Fibroblast of lung (primary cell): ENCODE measurements at regions not wholly inside any gene's neighbourhood (a gene's known extent, or its start where the extent isn't known, plus 50 kb on each side); places are given as distances from the start of the nearest gene placed in this dataset.
A peak's percentile ranks its signal among the peaks of the same experiment; 100 is the strongest.

ENCODE experiments used
- DNase-seq, 2 donors: peaks; one replicate each; pipeline versions ENCODE4 v3.0.0 to v3.0.0-alpha.2; 2010; ENCODE audit warnings: low read depth in 2 of 2
- H2AFZ ChIP-seq: 2 replicates; pipeline ENCODE4 v1.5.1; 2012; ENCODE audit warnings: low read length, control low read depth, inconsistent platforms
- H3K27ac ChIP-seq: 2 replicates; pipeline ENCODE4 v1.5.1; 2011; ENCODE audit warnings: low read length, control low read depth; ENCODE audit not compliant: insufficient read depth
- H3K27me3 ChIP-seq: 2 replicates; pipeline ENCODE4 v1.5.1; 2011; ENCODE audit warnings: mild to moderate bottlenecking, low read length; ENCODE audit not compliant: control insufficient read depth, insufficient read depth
- H3K36me3 ChIP-seq: 2 replicates; pipeline ENCODE4 v1.5.1; 2011; ENCODE audit warnings: low read length; ENCODE audit not compliant: control insufficient read depth, insufficient read depth
- H3K4me1 ChIP-seq: 2 replicates; pipeline ENCODE4 v1.5.1; 2011; ENCODE audit warnings: low read length; ENCODE audit not compliant: control insufficient read depth, insufficient read depth; ENCODE audit errors: extremely low read depth
- H3K4me2 ChIP-seq: 2 replicates; pipeline ENCODE4 v1.5.1; 2011; ENCODE audit warnings: low read length, control low read depth; ENCODE audit not compliant: insufficient read depth; ENCODE audit errors: extremely low read depth
- H3K4me3 ChIP-seq, 4 experiments: fragments of 200-600 bp in 1 of 4; sonication (generic) in 1 of 4; replicated peaks in 1 of 4; 2 replicates each; pipeline ENCODE4 v1.5.1; 2011 to 2016; ENCODE audit warnings: low read length in 4 of 4, low read depth in 3 of 4, mild to moderate bottlenecking in 3 of 4, control low read depth in 2 of 4, inconsistent platforms in 1 of 4, mixed read lengths in 1 of 4; ENCODE audit not compliant: insufficient read depth in 1 of 4; ENCODE audit errors: control extremely low read depth in 1 of 4
- H3K79me2 ChIP-seq: 2 replicates; pipeline ENCODE4 v1.5.1; 2012; ENCODE audit warnings: mild to moderate bottlenecking, low read length, inconsistent platforms; ENCODE audit not compliant: control insufficient read depth, insufficient read depth
- H3K9ac ChIP-seq: 2 replicates; pipeline ENCODE4 v1.5.1; 2011; ENCODE audit warnings: mild to moderate bottlenecking, low read length, control low read depth; ENCODE audit not compliant: insufficient read depth
- H3K9me3 ChIP-seq: 2 replicates; pipeline ENCODE4 v1.5.1; 2012; ENCODE audit warnings: low read depth, low read length; ENCODE audit not compliant: control insufficient read depth, insufficient read depth
- H4K20me1 ChIP-seq: 2 replicates; pipeline ENCODE4 v1.5.1; 2011; ENCODE audit warnings: low read length; ENCODE audit not compliant: control insufficient read depth, insufficient read depth; ENCODE audit errors: extremely low read depth
- EZH2 ChIP-seq: IDR thresholded peaks from 2 replicates; pipeline ENCODE4 v1.5.1; 2012; ENCODE audit warnings: low read length, control low read depth, mild to moderate bottlenecking; ENCODE audit errors: missing control alignments
- TF ChIP-seq, protein P1 (sequence below), 2 donors: IDR thresholded peaks in 1 of 2; conservative IDR thresholded peaks in 1 of 2; 1 replicate in 1 of 2; 2 replicates in 1 of 2; pipeline ENCODE4 v1.5.1; 2011 to 2012; ENCODE audit warnings: low read length in 2 of 2, control low read depth in 1 of 2, inconsistent platforms in 1 of 2, low read depth in 1 of 2, mild to moderate bottlenecking in 1 of 2

DNA sequence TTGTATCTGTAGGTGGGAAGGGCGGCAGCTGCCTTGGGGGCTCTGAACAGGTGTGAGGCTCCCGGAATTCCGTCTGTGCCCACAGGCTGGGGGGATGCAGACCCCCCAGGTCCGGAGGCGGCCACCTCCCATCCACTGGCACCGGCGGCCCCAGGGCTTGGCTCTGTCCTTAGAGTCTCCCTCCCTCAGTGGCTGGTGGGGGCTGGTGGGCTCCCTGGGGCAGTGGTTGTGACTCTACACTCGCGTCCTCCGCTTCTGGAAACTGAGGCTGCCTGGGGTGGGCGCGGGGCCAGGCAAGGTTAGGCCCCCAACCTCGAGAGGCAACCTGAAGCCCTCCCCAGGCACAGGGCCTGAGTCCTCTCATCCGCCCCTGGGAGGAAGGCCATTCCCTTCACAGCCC is 1305.4 kb downstream of the BRD1 start:
- no peaks in the 10 kb centered on the region for H3K9me3 ChIP-seq

DNA sequence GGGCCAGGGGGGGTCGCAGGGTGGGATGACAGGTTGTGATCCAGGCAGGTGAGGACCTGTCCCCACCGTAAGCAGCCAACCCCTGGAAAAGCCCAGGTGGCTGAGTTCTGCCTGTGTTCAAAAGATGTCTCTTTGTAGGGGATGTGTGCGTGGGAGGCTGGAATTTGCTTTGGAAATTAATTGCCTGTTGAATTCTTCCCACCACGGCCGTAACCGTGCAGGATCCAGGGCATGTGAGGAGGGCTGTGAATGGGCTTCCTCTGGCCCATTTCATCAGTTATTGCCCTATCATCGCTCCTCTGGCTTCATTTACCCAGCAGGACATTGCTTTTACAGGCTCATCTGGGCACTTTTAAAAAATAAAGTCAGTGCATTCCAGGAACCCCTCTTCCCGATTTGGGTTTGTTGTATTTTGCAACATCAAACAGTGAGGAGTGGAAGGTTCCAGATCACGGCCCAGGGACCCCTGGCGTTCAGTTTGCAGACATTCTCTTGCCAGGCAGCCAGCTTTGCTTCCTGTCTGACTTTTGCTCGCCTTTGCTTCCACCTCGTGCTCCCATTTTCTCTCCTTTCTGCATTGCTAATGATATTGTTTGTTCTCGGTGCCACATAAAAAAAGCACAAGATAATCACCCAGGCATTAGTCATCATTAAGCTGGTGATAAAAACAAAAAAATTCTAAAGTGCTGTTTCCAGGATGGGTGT is 1306.6 kb downstream of the BRD1 start:
- H3K4me1 ChIP-seq = no peaks in the 10 kb centered on the region
- H3K9ac ChIP-seq = no peak overlapping the region
- peak in 1 of 2 donors; percentile 25 for DNase-seq
- H3K4me2 ChIP-seq = no peak overlapping the region
- no peaks in the 10 kb centered on the region for H3K27me3 ChIP-seq
- no peak overlapping the region for H3K4me3 ChIP-seq
- no peak overlapping the region for H3K27ac ChIP-seq
- H2AFZ ChIP-seq = no peak overlapping the region
- H4K20me1 ChIP-seq = no peaks in the 10 kb centered on the region
- H3K36me3 ChIP-seq = no peaks in the 10 kb centered on the region
- TF ChIP-seq, protein P1, sequence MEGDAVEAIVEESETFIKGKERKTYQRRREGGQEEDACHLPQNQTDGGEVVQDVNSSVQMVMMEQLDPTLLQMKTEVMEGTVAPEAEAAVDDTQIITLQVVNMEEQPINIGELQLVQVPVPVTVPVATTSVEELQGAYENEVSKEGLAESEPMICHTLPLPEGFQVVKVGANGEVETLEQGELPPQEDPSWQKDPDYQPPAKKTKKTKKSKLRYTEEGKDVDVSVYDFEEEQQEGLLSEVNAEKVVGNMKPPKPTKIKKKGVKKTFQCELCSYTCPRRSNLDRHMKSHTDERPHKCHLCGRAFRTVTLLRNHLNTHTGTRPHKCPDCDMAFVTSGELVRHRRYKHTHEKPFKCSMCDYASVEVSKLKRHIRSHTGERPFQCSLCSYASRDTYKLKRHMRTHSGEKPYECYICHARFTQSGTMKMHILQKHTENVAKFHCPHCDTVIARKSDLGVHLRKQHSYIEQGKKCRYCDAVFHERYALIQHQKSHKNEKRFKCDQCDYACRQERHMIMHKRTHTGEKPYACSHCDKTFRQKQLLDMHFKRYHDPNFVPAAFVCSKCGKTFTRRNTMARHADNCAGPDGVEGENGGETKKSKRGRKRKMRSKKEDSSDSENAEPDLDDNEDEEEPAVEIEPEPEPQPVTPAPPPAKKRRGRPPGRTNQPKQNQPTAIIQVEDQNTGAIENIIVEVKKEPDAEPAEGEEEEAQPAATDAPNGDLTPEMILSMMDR (conservative IDR thresholded peaks at IDR 0.05 in 1 of 2, IDR thresholded peaks at IDR 0.05 in 1 of 2; ENCODE audit: low read depth in 1 of 2, low read length in 2 of 2) = no peak
- TF ChIP-seq EZH2 = no peak
- H3K79me2 ChIP-seq = no peaks in the 10 kb centered on the region
- H3K9me3 ChIP-seq = no peaks in the 10 kb centered on the region

More for the DNA sequence above, 1305.4 kb downstream of the BRD1 start:
- H3K36me3 ChIP-seq = no peaks in the 10 kb centered on the region
- no peak overlapping the region for H3K4me2 ChIP-seq
- no peaks in the 10 kb centered on the region for H4K20me1 ChIP-seq
- no peaks in the 10 kb centered on the region for H3K4me1 ChIP-seq
- H3K9ac ChIP-seq = no peak overlapping the region
- DNase-seq = no peak
- no peak overlapping the region for H3K4me3 ChIP-seq
- no peaks in the 10 kb centered on the region for H3K79me2 ChIP-seq
- TF ChIP-seq EZH2 = no peak
- TF ChIP-seq, protein P1 (conservative IDR thresholded peaks at IDR 0.05 in 1 of 2, IDR thresholded peaks at IDR 0.05 in 1 of 2; ENCODE audit: low read depth in 1 of 2, low read length in 2 of 2) = no peak
- no peaks in the 10 kb centered on the region for H3K27me3 ChIP-seq
- H3K27ac ChIP-seq = no peak overlapping the region
- H2AFZ ChIP-seq = no peak overlapping the region

DNA sequence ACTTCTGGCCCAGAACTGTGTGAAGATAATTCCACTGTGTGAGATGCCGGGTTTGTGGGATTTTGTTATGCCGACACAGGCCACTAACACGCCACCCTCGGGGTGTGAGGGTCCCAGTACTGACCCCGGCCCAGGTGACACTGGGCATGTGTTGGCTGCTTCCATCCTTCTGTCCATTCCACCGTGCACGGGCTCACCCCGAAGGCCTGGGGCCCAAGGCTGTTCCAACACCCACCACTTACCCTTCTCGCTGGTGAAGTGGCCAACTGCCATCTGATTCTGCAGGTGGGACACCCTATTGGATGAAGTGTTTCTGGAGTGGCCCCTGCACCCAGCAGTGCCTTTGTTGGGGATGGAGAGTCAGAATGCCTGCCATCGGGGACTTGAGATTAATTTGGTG is 1307.5 kb downstream of the BRD1 start:
- Histone ChIP-seq H3K9ac (no peak overlapping the region), H3K4me1 (no peaks in the 10 kb centered on the region), H3K79me2 (no peaks in the 10 kb centered on the region), H3K4me3 (no peak overlapping the region), H3K27ac (no peak overlapping the region), H3K4me2 (no peak overlapping the region), H3K36me3 (no peaks in the 10 kb centered on the region), H4K20me1 (no peaks in the 10 kb centered on the region), H3K9me3 (no peaks in the 10 kb centered on the region), H2AFZ (no peak overlapping the region), H3K27me3 (no peaks in the 10 kb centered on the region)
- TF ChIP-seq, protein P1 (conservative IDR thresholded peaks at IDR 0.05 in 1 of 2, IDR thresholded peaks at IDR 0.05 in 1 of 2; ENCODE audit: low read depth in 1 of 2, low read length in 2 of 2) = no peak
- TF ChIP-seq EZH2 = no peak
- no peak for DNase-seq
